ENCODE measurements at regions not wholly inside any gene's neighbourhood (a gene's known extent, or its start where the extent isn't known, plus 50 kb on each side); places are given as distances from the start of the nearest gene placed in this dataset.

GRCh38 chr4:14850455-14851097 lies 151.7 kb upstream of the CPEB2 start:
- no peaks in the 10 kb centered on the region for H3K36me3 ChIP-seq
- in situ Hi-C loops (cut with MboI; ENCODE audit: low sequenced_read_pairs in 4 of 4): no loop called here
- TF ChIP-seq POLR2A (IDR thresholded peaks at IDR 0.05): no peak
- no peak for TF ChIP-seq CTCF (IDR thresholded peaks at IDR 0.05 in 4 of 5, conservative IDR thresholded peaks at IDR 0.05 in 1 of 5)
- no peak overlapping the region for H3K27ac ChIP-seq
- H3K4me1 ChIP-seq: no peaks in the 10 kb centered on the region
- H3K27me3 ChIP-seq: no peaks in the 10 kb centered on the region
- H3K4me3 ChIP-seq: no peak overlapping the region
- no peaks in the 10 kb centered on the region for H3K9me3 ChIP-seq
- ATAC-seq: no peak
- intact Hi-C loops (cut with DNase I; ENCODE audit: low total_unique reads): no loop called here
- no peak for DNase-seq

- no peak overlapping the region for H3K27ac ChIP-seq
- TF ChIP-seq POLR2A (IDR thresholded peaks at IDR 0.05): no peak
- no peak for TF ChIP-seq CTCF (IDR thresholded peaks at IDR 0.05 in 4 of 5, conservative IDR thresholded peaks at IDR 0.05 in 1 of 5)
- DNase-seq: no peak
- no peaks in the 10 kb centered on the region for H3K4me1 ChIP-seq
- in situ Hi-C loops (cut with MboI; ENCODE audit: low sequenced_read_pairs in 4 of 4) (no loop called here), intact Hi-C loops (cut with DNase I; ENCODE audit: low total_unique reads) (no loop called here)
- no peaks in the 10 kb centered on the region for H3K36me3 ChIP-seq
- H3K27me3 ChIP-seq: no peaks in the 10 kb centered on the region
- no peak overlapping the region for H3K4me3 ChIP-seq
- ATAC-seq: peak in 1 of 2 donors; percentile 41
- no peaks in the 10 kb centered on the region for H3K9me3 ChIP-seq
These were observed 148.9 kb upstream of the CPEB2 start for GRCh38 chr4:14853176-14853943.

GRCh38 chr4:14855719-14856061 lies 146.6 kb upstream of the CPEB2 start:
- TF ChIP-seq CTCF (IDR thresholded peaks at IDR 0.05 in 4 of 5, conservative IDR thresholded peaks at IDR 0.05 in 1 of 5): no peak
- no peak for TF ChIP-seq POLR2A (IDR thresholded peaks at IDR 0.05)
- Histone ChIP-seq H3K27me3 (no peaks in the 10 kb centered on the region), H3K9me3 (no peaks in the 10 kb centered on the region), H3K36me3 (no peaks in the 10 kb centered on the region), H3K27ac (peak overlapping the region in 2 of 4 donors; percentile 38 to 47), H3K4me3 (no peak overlapping the region), H3K4me1 (no peaks in the 10 kb centered on the region)
- DNase-seq (no peak), ATAC-seq (no peak)
- in situ Hi-C loops (cut with MboI; ENCODE audit: low sequenced_read_pairs in 4 of 4): no loop called here
- intact Hi-C loops (cut with DNase I; ENCODE audit: low total_unique reads): no loop called here

- Histone ChIP-seq H3K27ac (peak overlapping the region in 2 of 4 donors; percentile 38 to 47), H3K27me3 (no peaks in the 10 kb centered on the region), H3K36me3 (no peaks in the 10 kb centered on the region), H3K4me3 (no peak overlapping the region), H3K4me1 (no peaks in the 10 kb centered on the region), H3K9me3 (no peaks in the 10 kb centered on the region)
- in situ Hi-C loops (cut with MboI; ENCODE audit: low sequenced_read_pairs in 4 of 4) (no loop called here), intact Hi-C loops (cut with DNase I; ENCODE audit: low total_unique reads) (no loop called here)
- ATAC-seq (peak; percentile 94 to 97), DNase-seq (peak; percentile 42 to 55)
- TF ChIP-seq CTCF (IDR thresholded peaks at IDR 0.05 in 4 of 5, conservative IDR thresholded peaks at IDR 0.05 in 1 of 5) (no peak), POLR2A (IDR thresholded peaks at IDR 0.05) (no peak)
These were observed 146.0 kb upstream of the CPEB2 start for GRCh38 chr4:14856062-14856933.

Data from gastrocnemius medialis (tissue), 4 donors.